GM12878 (cell line): ENCODE measurements at regions not wholly inside any gene's neighbourhood (a gene's known extent, or its start where the extent isn't known, plus 50 kb on each side); places are given as distances from the start of the nearest gene placed in this dataset.

Experiments used
- ATAC-seq: fragments of 200-7000 bp; cut with Tn5 transposase; 3 replicates; pipeline ENCODE4 v1.9.1; 2020; ENCODE audit warnings: mild to moderate bottlenecking, moderate library complexity
- BruUV-seq: library from RNA; stranded (reverse); fragments of 400-500 nt; replicated peaks from 2 replicates; lab custom pipeline; 2021; lab: Mats Ljungman, UMichigan
- CTCF ChIA-PET: fragments of 300-600 bp; sonication (Branson Sonifier 250); formaldehyde crosslinking; extraction: SDS; loops from one replicate; lab custom pipeline; 2021; ENCODE audit warnings: inconsistent platforms; lab: Yijun Ruan, JAX
- POLR2A ChIA-PET: fragments of 350-600 bp; formaldehyde crosslinking; extraction: SDS; loops from one replicate; lab custom pipeline; 2021; ENCODE audit warnings: inconsistent platforms; lab: Charles Lee
- RAD21 ChIA-PET: fragments of 300-600 bp; sonication (Branson Sonifier 250); formaldehyde crosslinking; loops from one replicate; lab custom pipeline; 2023; ENCODE audit warnings: antibody characterized with exemption; ENCODE audit not compliant: unreplicated experiment; lab: Charles Lee
- SMC1A ChIA-PET: fragments of 300-600 bp; sonication (Branson Sonifier 250); formaldehyde crosslinking; loops from one replicate; lab custom pipeline; 2023; ENCODE audit not compliant: unreplicated experiment, uncharacterized antibody; lab: Charles Lee
- DNase-seq: peaks from one replicate; pipeline ENCODE4 v3.0.0-alpha.2; 2011; ENCODE audit warnings: low read depth, low spot score
- FAIRE-seq: peaks from 3 replicates; lab custom pipeline; 2011; peaks lifted over from hg19 to GRCh38; lab: Jason Lieb, UNC
- H2AFZ ChIP-seq: 2 replicates; pipeline ENCODE4 v1.6.0; 2011; ENCODE audit warnings: low read depth, low read length, control low read depth; ENCODE audit not compliant: control insufficient read depth
- H3K27ac ChIP-seq: 2 replicates; pipeline ENCODE4 v1.5.1; 2011; ENCODE audit warnings: control low read depth; ENCODE audit not compliant: control insufficient read depth, insufficient read depth
- H3K27me3 ChIP-seq, 2 experiments: replicated peaks in 1 of 2; 2 replicates each; pipeline versions ENCODE4 v1.6.0 to v1.6.1; 2011; ENCODE audit warnings: low read length in 1 of 2; ENCODE audit not compliant: control insufficient read depth in 2 of 2, insufficient read depth in 2 of 2
- H3K36me3 ChIP-seq, 2 experiments: 2 replicates each; pipeline ENCODE4 v1.5.1; 2011; ENCODE audit warnings: low read length in 1 of 2; ENCODE audit not compliant: control insufficient read depth in 2 of 2, insufficient read depth in 2 of 2
- H3K4me1 ChIP-seq: 2 replicates; pipeline ENCODE4 v1.6.1; 2011; ENCODE audit warnings: mild to moderate bottlenecking, low read length, moderate library complexity, mixed read lengths; ENCODE audit not compliant: control insufficient read depth, insufficient read depth
- H3K4me2 ChIP-seq: 2 replicates; pipeline ENCODE4 v1.6.0; 2011; ENCODE audit warnings: control low read depth; ENCODE audit not compliant: control insufficient read depth, insufficient read depth
- H3K4me3 ChIP-seq: fragments of 200-600 bp; sonication (generic); 2 replicates; pipeline ENCODE4 v1.5.1; 2016
- H3K79me2 ChIP-seq: 2 replicates; pipeline ENCODE4 v1.6.0; 2011; ENCODE audit warnings: low read length; ENCODE audit not compliant: control insufficient read depth, insufficient read depth
- H3K9ac ChIP-seq: 2 replicates; pipeline ENCODE4 v1.8.0; 2011; ENCODE audit warnings: low read length, control low read depth, mixed read lengths; ENCODE audit not compliant: control insufficient read depth, insufficient read depth
- H3K9me3 ChIP-seq: replicated peaks from 3 replicates; pipeline ENCODE4 v1.5.1; 2011; ENCODE audit warnings: mild to moderate bottlenecking, low read length; ENCODE audit not compliant: control insufficient read depth, insufficient read depth
- H4K20me1 ChIP-seq: 2 replicates; pipeline ENCODE4 v1.6.0; 2011; ENCODE audit not compliant: control insufficient read depth, insufficient read depth
- BCLAF1 ChIP-seq: fragments of 450-650 bp; IDR thresholded peaks from 2 replicates; pipeline ENCODE4 v1.6.1; 2017; ENCODE audit warnings: antibody characterized with exemption, mild to moderate bottlenecking, moderate library complexity
- BHLHE40 ChIP-seq, 2 experiments: fragments of 450-650 bp in 1 of 2; IDR thresholded peaks; 2 replicates each; pipeline ENCODE4 v1.6.1; 2011 to 2017; ENCODE audit warnings: low read depth in 2 of 2, borderline replicate concordance in 1 of 2, improper control_type of control experiment in 1 of 2, low read length in 1 of 2, mild to moderate bottlenecking in 1 of 2
- EP300 ChIP-seq, 2 experiments: fragments of 150-350 bp in 1 of 2; IDR thresholded peaks; 2 replicates each; pipeline ENCODE4 v1.6.1; 2011 to 2012; ENCODE audit warnings: low read depth in 2 of 2, low read length in 2 of 2, borderline replicate concordance in 1 of 2, improper control_type of control experiment in 1 of 2, inconsistent platforms in 1 of 2; ENCODE audit not compliant: control insufficient read depth in 1 of 2
- ZBED1 ChIP-seq: IDR thresholded peaks from 2 replicates; pipeline ENCODE4 v1.6.1; 2016; ENCODE audit warnings: borderline replicate concordance
- ZNF24 ChIP-seq: fragments of 450-650 bp; IDR thresholded peaks from 2 replicates; pipeline ENCODE4 v1.6.1; 2017; ENCODE audit warnings: antibody characterized with exemption, mild to moderate bottlenecking
- ZNF687 ChIP-seq: fragments of 450-650 bp; IDR thresholded peaks from 2 replicates; pipeline ENCODE4 v1.6.1; 2017; ENCODE audit warnings: mild to moderate bottlenecking, moderate library complexity
- WGBS: methylation state at CpG from one replicate; pipeline ENCODE4 v1.1.6; 2016; ENCODE audit warnings: low lambda C conversion rate; ENCODE audit not compliant: insufficient replicate concordance, insufficient coverage; ENCODE audit errors: missing lambda C conversion rate; 5-methylcytosine and 5-hydroxymethylcytosine counted together
- in situ Hi-C: fragments of 300-500 bp; cut with MboI; formaldehyde crosslinking; loops from 9 replicates; pipeline ENCODE4 v1.14.3; 2018; ENCODE audit warnings: mixed read lengths
- intact Hi-C: fragments of 100-400 bp; cut with micrococcal nuclease; formaldehyde crosslinking; loops from one replicate; pipeline ENCODE4 v1.14.2; 2022; ENCODE audit not compliant: unreplicated experiment

GRCh38 chr19:31427857-31428256 is 78.6 kb upstream of the TSHZ3 start (continued):
- TF ChIP-seq ZNF687: no peak
- no peak for TF ChIP-seq ZBED1
- no peak for TF ChIP-seq ZNF24
- no peak for TF ChIP-seq EP300 (IDR thresholded peaks at IDR 0.05; ENCODE audit: borderline replicate concordance in 1 of 2, control insufficient read depth in 1 of 2, low read depth in 2 of 2, low read length in 2 of 2)

GRCh38 chr19:31430381-31430780 is 81.1 kb upstream of the TSHZ3 start:
- FAIRE-seq: no peak
- H3K4me1 ChIP-seq: no peaks in the 10 kb centered on the region
- no peak for ATAC-seq
- no peaks in the 10 kb centered on the region for H4K20me1 ChIP-seq
- no peak for TF ChIP-seq BHLHE40 (IDR thresholded peaks at IDR 0.05; ENCODE audit: borderline replicate concordance in 1 of 2, low read depth in 2 of 2, low read length in 1 of 2)
- no peak for TF ChIP-seq BCLAF1
- BruUV-seq: no TSS peak
- no peak for DNase-seq
- ChIA-PET RAD21 (no interaction called here), SMC1A (no interaction called here), CTCF (no interaction called here), POLR2A (no interaction called here)
- H3K27me3 ChIP-seq: no peaks in the 10 kb centered on the region
- H3K9me3 ChIP-seq: no peaks in the 10 kb centered on the region; the same call in 1 of the 3 replicates
- in situ Hi-C loops (no loop called here), intact Hi-C loops (no loop called here)
- H3K27ac ChIP-seq: no peak overlapping the region
- no peak overlapping the region for H2AFZ ChIP-seq
- H3K4me2 ChIP-seq: no peak overlapping the region
- H3K9ac ChIP-seq: no peak overlapping the region
- WGBS: 0% methylated on average over 4 of the region's 4 CpGs
- H3K79me2 ChIP-seq: no peaks in the 10 kb centered on the region
- no peak overlapping the region for H3K4me3 ChIP-seq
- no peaks in the 10 kb centered on the region for H3K36me3 ChIP-seq
